Keratinocyte (primary cell): ENCODE measurements at regions not wholly inside any gene's neighbourhood (a gene's known extent, or its start where the extent isn't known, plus 50 kb on each side); places are given as distances from the start of the nearest gene placed in this dataset.
"Not testable (repeated sequence)": the region's sequence is repeated elsewhere in the genome, so short reads cannot be mapped to it uniquely, and the experiment has no call there.

Source experiments
- DNase-seq: peaks from one replicate; pipeline ENCODE4 v3.0.0-alpha.2; 2011; ENCODE audit warnings: low read depth, missing footprints, low spot score
- FAIRE-seq: peaks from 2 replicates; lab custom pipeline; 2011; peaks lifted over from hg19 to GRCh38; lab: Jason Lieb, UNC
- H2AFZ ChIP-seq: 2 replicates; pipeline ENCODE4 v1.6.0; 2012; ENCODE audit warnings: low read length, control low read depth, inconsistent platforms; ENCODE audit not compliant: control insufficient read depth
- H3K27ac ChIP-seq: 2 replicates; pipeline ENCODE4 v1.5.1; 2011; ENCODE audit warnings: low read length; ENCODE audit not compliant: control insufficient read depth, insufficient read depth
- H3K27me3 ChIP-seq: 3 replicates; pipeline ENCODE4 v1.6.0; 2011; ENCODE audit warnings: low read length; ENCODE audit not compliant: control insufficient read depth, insufficient read depth; ENCODE audit errors: extremely low read depth
- H3K36me3 ChIP-seq, 2 experiments: 2 replicates in 1 of 2; 3 replicates in 1 of 2; pipeline ENCODE4 v1.5.1; 2011; ENCODE audit warnings: low read length in 2 of 2, mild to moderate bottlenecking in 1 of 2; ENCODE audit not compliant: control insufficient read depth in 2 of 2, insufficient read depth in 2 of 2; ENCODE audit errors: extremely low read depth in 1 of 2
- H3K4me1 ChIP-seq: 3 replicates; pipeline ENCODE4 v1.5.1; 2011; ENCODE audit warnings: low read length; ENCODE audit not compliant: control insufficient read depth, insufficient read depth; ENCODE audit errors: extremely low read depth
- H3K4me2 ChIP-seq: 3 replicates; pipeline ENCODE4 v1.6.0; 2011; ENCODE audit warnings: low read depth, low read length; ENCODE audit not compliant: control insufficient read depth, insufficient read depth; ENCODE audit errors: extremely low read depth
- H3K4me3 ChIP-seq, 3 experiments: fragments of 200-600 bp in 1 of 3; sonication (generic) in 1 of 3; 2 replicates in 2 of 3; 3 replicates in 1 of 3; pipeline ENCODE4 v1.5.1; 2011 to 2016; ENCODE audit warnings: low read length in 3 of 3, mild to moderate bottlenecking in 3 of 3, control low read depth in 2 of 3, inconsistent platforms in 1 of 3, low read depth in 1 of 3, mixed read lengths in 1 of 3, mixed run types in 1 of 3, moderate library complexity in 1 of 3; ENCODE audit not compliant: control insufficient read depth in 2 of 3, insufficient read depth in 2 of 3; ENCODE audit errors: extremely low read depth in 1 of 3
- H3K79me2 ChIP-seq: 2 replicates; pipeline ENCODE4 v1.6.0; 2012; ENCODE audit warnings: low read length; ENCODE audit not compliant: control insufficient read depth, insufficient read depth
- H3K9ac ChIP-seq: 3 replicates; pipeline ENCODE4 v1.6.0; 2011; ENCODE audit warnings: low read length; ENCODE audit not compliant: control insufficient read depth, insufficient read depth; ENCODE audit errors: extremely low read depth
- H3K9me1 ChIP-seq: 3 replicates; pipeline ENCODE4 v1.6.0; 2011; ENCODE audit warnings: low read length; ENCODE audit not compliant: control insufficient read depth, insufficient read depth; ENCODE audit errors: extremely low read depth
- H3K9me3 ChIP-seq: 2 replicates; pipeline ENCODE4 v1.5.1; 2012; ENCODE audit warnings: low read depth, low read length; ENCODE audit not compliant: control insufficient read depth
- H4K20me1 ChIP-seq: 3 replicates; pipeline ENCODE4 v1.6.0; 2011; ENCODE audit warnings: low read length; ENCODE audit not compliant: control insufficient read depth, insufficient read depth; ENCODE audit errors: extremely low read depth
- dilution Hi-C: fragments of 300-500 bp; cut with MboI; formaldehyde crosslinking; loops from one replicate; pipeline ENCODE4 v1.7.0; 2020; ENCODE audit warnings: low sequenced_read_pairs; ENCODE audit not compliant: extremely low pct_ligation_motif_present

GRCh38 chr7:29699723-29700122 is 106.6 kb upstream of the WIPF3 start:
- H3K9me3 ChIP-seq, DNase-seq, H3K27ac ChIP-seq, H4K20me1 ChIP-seq, H3K79me2 ChIP-seq, H2AFZ ChIP-seq, H3K4me1 ChIP-seq, H3K36me3 ChIP-seq, H3K27me3 ChIP-seq, H3K9me1 ChIP-seq, H3K4me3 ChIP-seq, FAIRE-seq, H3K4me2 ChIP-seq, dilution Hi-C loops, H3K9ac ChIP-seq: not testable (repeated sequence)

GRCh38 chr7:29701540-29701939 is 104.8 kb upstream of the WIPF3 start:
- H3K79me2 ChIP-seq, H3K27me3 ChIP-seq, H3K4me1 ChIP-seq, H3K9me1 ChIP-seq, FAIRE-seq, H3K4me3 ChIP-seq, DNase-seq, H3K36me3 ChIP-seq, H4K20me1 ChIP-seq, H3K9ac ChIP-seq, H3K9me3 ChIP-seq, dilution Hi-C loops, H3K4me2 ChIP-seq, H3K27ac ChIP-seq, H2AFZ ChIP-seq: not testable (repeated sequence)

- H3K9me3 ChIP-seq, H3K27me3 ChIP-seq, FAIRE-seq, H3K4me1 ChIP-seq, H3K4me3 ChIP-seq, H3K9ac ChIP-seq, H3K9me1 ChIP-seq, DNase-seq, H3K79me2 ChIP-seq, H4K20me1 ChIP-seq, H3K27ac ChIP-seq, H3K36me3 ChIP-seq, H3K4me2 ChIP-seq, dilution Hi-C loops, H2AFZ ChIP-seq: not testable (repeated sequence)
These were observed 102.5 kb upstream of the WIPF3 start for GRCh38 chr7:29703830-29704229.

- H3K9me3 ChIP-seq, H3K79me2 ChIP-seq, H3K4me2 ChIP-seq, H3K4me1 ChIP-seq, H3K4me3 ChIP-seq, H4K20me1 ChIP-seq, dilution Hi-C loops, H3K27me3 ChIP-seq, FAIRE-seq, H3K9me1 ChIP-seq, H2AFZ ChIP-seq, H3K27ac ChIP-seq, H3K36me3 ChIP-seq, DNase-seq, H3K9ac ChIP-seq: not testable (repeated sequence)
These were observed 97.3 kb upstream of the WIPF3 start for GRCh38 chr7:29709002-29709401.

GRCh38 chr7:29723127-29723526 is 83.2 kb upstream of the WIPF3 start:
- not testable (repeated sequence) for DNase-seq, H2AFZ ChIP-seq

More at GRCh38 chr7:29723127-29723526, 83.2 kb upstream of the WIPF3 start:
- H3K9me1 ChIP-seq, H3K27me3 ChIP-seq, H3K4me1 ChIP-seq, H3K36me3 ChIP-seq, H3K4me3 ChIP-seq, H3K9ac ChIP-seq, H3K79me2 ChIP-seq, H3K9me3 ChIP-seq, FAIRE-seq, H3K4me2 ChIP-seq, dilution Hi-C loops, H4K20me1 ChIP-seq, H3K27ac ChIP-seq: not testable (repeated sequence)
